Immature natural killer cell (primary cell): ENCODE measurements at regions not wholly inside any gene's neighbourhood (a gene's known extent, or its start where the extent isn't known, plus 50 kb on each side); places are given as distances from the start of the nearest gene placed in this dataset.
"Not testable (repeated sequence)": the region's sequence is repeated elsewhere in the genome, so short reads cannot be mapped to it uniquely, and the experiment has no call there.

Experiments
- DNase-seq, 3 donors: peaks; one replicate each; pipeline ENCODE4 v3.0.0; 2022; ENCODE audit warnings: mixed read lengths in 1 of 3
- H3K27ac Mint-ChIP-seq, 6 donors: one replicate each; pipeline ENCODE4 v1.8.0; 2020; ENCODE audit warnings: mixed read lengths in 6 of 6, mild to moderate bottlenecking in 5 of 6, inconsistent platforms in 4 of 6, moderate library complexity in 3 of 6
- H3K27me3 Mint-ChIP-seq, 3 donors: one replicate each; pipeline ENCODE4 v1.8.0; 2020 to 2021; ENCODE audit warnings: low read depth in 3 of 3, mild to moderate bottlenecking in 3 of 3, mixed read lengths in 3 of 3, moderate library complexity in 3 of 3, inconsistent platforms in 1 of 3
- H3K36me3 Mint-ChIP-seq, 3 donors: one replicate each; pipeline ENCODE4 v1.8.0; 2020; ENCODE audit warnings: mixed read lengths in 3 of 3, inconsistent platforms in 2 of 3, mild to moderate bottlenecking in 2 of 3
- H3K4me1 Mint-ChIP-seq, 2 donors: one replicate each; pipeline ENCODE4 v1.8.0; 2020; ENCODE audit warnings: inconsistent platforms in 2 of 2, mild to moderate bottlenecking in 2 of 2, mixed read lengths in 2 of 2, moderate library complexity in 1 of 2
- H3K4me3 Mint-ChIP-seq, 5 donors: one replicate each; pipeline ENCODE4 v1.8.0; 2020; ENCODE audit warnings: mild to moderate bottlenecking in 5 of 5, mixed read lengths in 5 of 5, inconsistent platforms in 3 of 5, moderate library complexity in 3 of 5
- H3K9me3 Mint-ChIP-seq, 6 donors: one replicate each; pipeline ENCODE4 v1.8.0; 2020; ENCODE audit warnings: mild to moderate bottlenecking in 6 of 6, mixed read lengths in 6 of 6, inconsistent platforms in 4 of 6, moderate library complexity in 3 of 6

GRCh38 chr6:97779039-97779766, 496.2 kb upstream of the MMS22L start:
- peaks cover 6 to 40% (median 11%) of the 10 kb centered on the region in 6 donors for H3K9me3 Mint-ChIP-seq
- H3K36me3 Mint-ChIP-seq, DNase-seq, H3K4me1 Mint-ChIP-seq, H3K27ac Mint-ChIP-seq, H3K4me3 Mint-ChIP-seq, H3K27me3 Mint-ChIP-seq: not testable (repeated sequence)

GRCh38 chr6:97790926-97791590, 508.0 kb upstream of the MMS22L start:
- no peak for DNase-seq
- H3K27me3 Mint-ChIP-seq = no peaks in the 10 kb centered on the region
- H3K4me1 Mint-ChIP-seq = no peaks in the 10 kb centered on the region
- H3K4me3 Mint-ChIP-seq = no peak overlapping the region
- no peaks in the 10 kb centered on the region for H3K36me3 Mint-ChIP-seq
- peaks cover 5 to 32% (median 11%) of the 10 kb centered on the region in 6 donors for H3K9me3 Mint-ChIP-seq
- H3K27ac Mint-ChIP-seq = no peak overlapping the region

- Mint-ChIP-seq H3K36me3 (no peaks in the 10 kb centered on the region), H3K4me1 (no peaks in the 10 kb centered on the region), H3K27ac (no peak overlapping the region), H3K9me3 (peaks cover 0 to 26% (median 13%) of the 10 kb centered on the region in 6 donors), H3K4me3 (no peak overlapping the region), H3K27me3 (peaks cover 0 to 1% (median 0%) of the 10 kb centered on the region in 3 donors)
- no peak for DNase-seq
These were observed 522.6 kb upstream of the MMS22L start for GRCh38 chr6:97805596-97805995.

GRCh38 chr6:97812940-97813339, 529.9 kb upstream of the MMS22L start:
- no peak overlapping the region for H3K4me3 Mint-ChIP-seq
- peaks cover 3 to 19% (median 10%) of the 10 kb centered on the region in 6 donors for H3K9me3 Mint-ChIP-seq
- H3K27ac Mint-ChIP-seq = no peak overlapping the region
- no peaks in the 10 kb centered on the region for H3K36me3 Mint-ChIP-seq
- peaks cover 0 to 1% (median 0%) of the 10 kb centered on the region in 3 donors for H3K27me3 Mint-ChIP-seq
- H3K4me1 Mint-ChIP-seq = no peaks in the 10 kb centered on the region
- DNase-seq = no peak

- H3K36me3 Mint-ChIP-seq = no peaks in the 10 kb centered on the region
- no peak overlapping the region for H3K27ac Mint-ChIP-seq
- peaks cover 0 to 11% (median 9%) of the 10 kb centered on the region in 6 donors for H3K9me3 Mint-ChIP-seq
- H3K4me3 Mint-ChIP-seq = no peak overlapping the region
- H3K27me3 Mint-ChIP-seq = peaks cover 0 to 1% (median 0%) of the 10 kb centered on the region in 3 donors
- H3K4me1 Mint-ChIP-seq = no peaks in the 10 kb centered on the region
- no peak for DNase-seq
These were observed 531.0 kb upstream of the MMS22L start for GRCh38 chr6:97813889-97814567.

GRCh38 chr6:97815301-97815812, 532.3 kb upstream of the MMS22L start:
- Mint-ChIP-seq H3K27me3 (peaks cover 0 to 1% (median 0%) of the 10 kb centered on the region in 3 donors), H3K4me1 (no peaks in the 10 kb centered on the region), H3K27ac (no peak overlapping the region), H3K4me3 (no peak overlapping the region), H3K9me3 (peaks cover 0 to 21% (median 8%) of the 10 kb centered on the region in 6 donors), H3K36me3 (no peaks in the 10 kb centered on the region)
- DNase-seq = no peak

GRCh38 chr6:97816526-97816925, 533.5 kb upstream of the MMS22L start:
- Mint-ChIP-seq H3K4me1 (no peaks in the 10 kb centered on the region), H3K27me3 (peaks cover 0 to 1% (median 0%) of the 10 kb centered on the region in 3 donors), H3K36me3 (no peaks in the 10 kb centered on the region), H3K9me3 (peaks cover 3 to 21% (median 7%) of the 10 kb centered on the region in 6 donors), H3K4me3 (no peak overlapping the region), H3K27ac (no peak overlapping the region)
- no peak for DNase-seq

GRCh38 chr6:97819710-97820109, 536.7 kb upstream of the MMS22L start:
- peaks cover 4 to 28% (median 7%) of the 10 kb centered on the region in 6 donors for H3K9me3 Mint-ChIP-seq

GRCh38 chr6:97820400-97820799, 537.4 kb upstream of the MMS22L start:
- H3K27ac Mint-ChIP-seq = no peak overlapping the region
- no peaks in the 10 kb centered on the region for H3K36me3 Mint-ChIP-seq
- no peaks in the 10 kb centered on the region for H3K4me1 Mint-ChIP-seq
- H3K9me3 Mint-ChIP-seq = peaks cover 4 to 27% (median 7%) of the 10 kb centered on the region in 6 donors
- no peaks in the 10 kb centered on the region for H3K27me3 Mint-ChIP-seq
- no peak overlapping the region for H3K4me3 Mint-ChIP-seq
- no peak for DNase-seq

More at GRCh38 chr6:97819710-97820109, 536.7 kb upstream of the MMS22L start:
- no peaks in the 10 kb centered on the region for H3K4me1 Mint-ChIP-seq
- H3K27me3 Mint-ChIP-seq = no peaks in the 10 kb centered on the region
- H3K4me3 Mint-ChIP-seq = no peak overlapping the region
- no peak overlapping the region for H3K27ac Mint-ChIP-seq
- DNase-seq = no peak
- no peaks in the 10 kb centered on the region for H3K36me3 Mint-ChIP-seq

GRCh38 chr6:97822632-97823031, 539.6 kb upstream of the MMS22L start:
- no peak for DNase-seq
- no peaks in the 10 kb centered on the region for H3K27me3 Mint-ChIP-seq
- H3K9me3 Mint-ChIP-seq = peaks cover 0 to 19% (median 8%) of the 10 kb centered on the region in 6 donors
- no peak overlapping the region for H3K27ac Mint-ChIP-seq
- no peaks in the 10 kb centered on the region for H3K36me3 Mint-ChIP-seq
- no peak overlapping the region for H3K4me3 Mint-ChIP-seq
- no peaks in the 10 kb centered on the region for H3K4me1 Mint-ChIP-seq

GRCh38 chr6:97841763-97842162, 558.7 kb upstream of the MMS22L start:
- Mint-ChIP-seq H3K27me3 (peaks cover 0 to 1% (median 0%) of the 10 kb centered on the region in 3 donors), H3K4me3 (no peak overlapping the region), H3K27ac (no peak overlapping the region), H3K36me3 (no peaks in the 10 kb centered on the region), H3K9me3 (peaks cover 2 to 25% (median 11%) of the 10 kb centered on the region in 6 donors), H3K4me1 (no peaks in the 10 kb centered on the region)
- DNase-seq = no peak

- no peak for DNase-seq
- peaks cover 2 to 33% (median 11%) of the 10 kb centered on the region in 6 donors for H3K9me3 Mint-ChIP-seq
- H3K4me3 Mint-ChIP-seq = no peak overlapping the region
- no peaks in the 10 kb centered on the region for H3K36me3 Mint-ChIP-seq
- no peak overlapping the region for H3K27ac Mint-ChIP-seq
- no peaks in the 10 kb centered on the region for H3K4me1 Mint-ChIP-seq
- peaks cover 0 to 1% (median 0%) of the 10 kb centered on the region in 3 donors for H3K27me3 Mint-ChIP-seq
These were observed 559.5 kb upstream of the MMS22L start for GRCh38 chr6:97842521-97842920.

GRCh38 chr6:97849390-97849789, 566.4 kb upstream of the MMS22L start:
- Mint-ChIP-seq H3K27me3 (no peaks in the 10 kb centered on the region), H3K4me3 (no peak overlapping the region), H3K36me3 (no peaks in the 10 kb centered on the region), H3K27ac (no peak overlapping the region), H3K4me1 (no peaks in the 10 kb centered on the region), H3K9me3 (peaks cover 2 to 27% (median 11%) of the 10 kb centered on the region in 6 donors)
- no peak for DNase-seq
